Hepatocyte (in vitro differentiated cells): ENCODE measurements at regions not wholly inside any gene's neighbourhood (a gene's known extent, or its start where the extent isn't known, plus 50 kb on each side); places are given as distances from the start of the nearest gene placed in this dataset.

Experiments
- DNase-seq: peaks from one replicate; pipeline ENCODE4 v3.0.0-alpha.2; 2016; ENCODE audit warnings: low spot score
- H2AFZ ChIP-seq: fragments of 200-600 bp; sonication (generic); 2 replicates; pipeline ENCODE4 v1.6.0; 2016; ENCODE audit warnings: antibody characterized with exemption, mild to moderate bottlenecking
- H3K27ac ChIP-seq: fragments of 200-600 bp; sonication (generic); 2 replicates; pipeline ENCODE4 v1.5.1; 2016; ENCODE audit warnings: mild to moderate bottlenecking
- H3K27me3 ChIP-seq: fragments of 200-600 bp; sonication (generic); 2 replicates; pipeline ENCODE4 v1.6.1; 2016
- H3K36me3 ChIP-seq: fragments of 200-600 bp; sonication (generic); replicated peaks from 2 replicates; pipeline ENCODE4 v1.5.1; 2016; ENCODE audit warnings: low read depth; ENCODE audit not compliant: insufficient read depth
- H3K4me1 ChIP-seq: fragments of 200-600 bp; sonication (generic); 2 replicates; pipeline ENCODE4 v1.5.1; 2016; ENCODE audit warnings: mild to moderate bottlenecking, moderate library complexity; ENCODE audit not compliant: insufficient read depth
- H3K4me2 ChIP-seq: fragments of 200-600 bp; sonication (generic); 2 replicates; pipeline ENCODE4 v1.6.0; 2016
- H3K4me3 ChIP-seq: fragments of 200-600 bp; sonication (generic); 2 replicates; pipeline ENCODE4 v1.5.1; 2016; ENCODE audit warnings: mild to moderate bottlenecking
- H3K79me2 ChIP-seq: fragments of 200-600 bp; sonication (generic); 2 replicates; pipeline ENCODE4 v1.6.0; 2017; ENCODE audit warnings: mild to moderate bottlenecking
- H3K9me2 ChIP-seq: fragments of 200-600 bp; sonication (generic); replicated peaks from 2 replicates; pipeline ENCODE4 v1.6.0; 2017; ENCODE audit warnings: mild to moderate bottlenecking; ENCODE audit not compliant: insufficient read depth
- H3K9me3 ChIP-seq: fragments of 200-600 bp; sonication (generic); 2 replicates; pipeline ENCODE4 v1.5.1; 2016; ENCODE audit warnings: low read depth, mild to moderate bottlenecking
- H4K20me1 ChIP-seq: fragments of 200-600 bp; sonication (generic); 2 replicates; pipeline ENCODE4 v1.6.0; 2016; ENCODE audit warnings: mild to moderate bottlenecking; ENCODE audit not compliant: insufficient read depth, poor library complexity, severe bottlenecking
- EZH2 ChIP-seq: fragments of 200-600 bp; sonication (generic); IDR thresholded peaks from 2 replicates; pipeline ENCODE4 v1.6.1; 2016; ENCODE audit warnings: antibody characterized with exemption, mild to moderate bottlenecking, borderline replicate concordance
- EZH2phosphoT487 ChIP-seq: fragments of 200-600 bp; sonication (generic); IDR thresholded peaks from one replicate; pipeline ENCODE4 v1.6.1; 2018; ENCODE audit warnings: antibody characterized with exemption, mild to moderate bottlenecking, low read depth, moderate library complexity; ENCODE audit not compliant: unreplicated experiment, severe bottlenecking
- WGBS: methylation state at CpG from one replicate; pipeline ENCODE4 v1.1.6; 2016; ENCODE audit warnings: low lambda C conversion rate; ENCODE audit errors: missing lambda C conversion rate; 5-methylcytosine and 5-hydroxymethylcytosine counted together
- TF ChIP-seq, protein P1 (sequence below): fragments of 200-600 bp; sonication (generic); IDR thresholded peaks from 2 replicates; pipeline ENCODE4 v1.5.1; 2016; ENCODE audit warnings: antibody characterized with exemption, mild to moderate bottlenecking; ENCODE audit not compliant: poor library complexity

DNA sequence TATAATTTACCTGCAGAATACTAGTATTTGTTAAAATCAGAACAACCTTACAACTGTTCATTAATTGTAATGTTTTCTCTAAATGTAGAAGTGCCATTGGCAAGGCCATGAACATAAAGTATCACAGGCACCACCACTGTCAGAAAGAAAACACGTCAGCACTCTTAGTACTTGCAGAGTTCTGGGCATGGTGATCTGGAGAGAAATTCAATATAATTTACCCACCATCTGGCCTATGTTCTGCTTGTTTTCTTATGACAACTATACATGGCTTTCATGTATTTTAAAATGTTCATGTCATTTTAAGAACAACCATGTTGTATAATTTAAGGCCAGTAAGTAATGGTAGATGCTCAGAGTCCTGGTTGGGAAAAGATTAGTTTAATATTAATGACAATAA lies 114.2 kb upstream of the SULT1C3 start:
- Histone ChIP-seq H2AFZ (no peak overlapping the region), H3K4me2 (no peak overlapping the region), H3K4me3 (no peak overlapping the region), H3K27me3 (no peaks in the 10 kb centered on the region), H3K27ac (no peak overlapping the region), H3K79me2 (no peaks in the 10 kb centered on the region), H3K9me3 (no peaks in the 10 kb centered on the region), H3K9me2 (no peaks in the 10 kb centered on the region), H3K4me1 (no peaks in the 10 kb centered on the region), H3K36me3 (no peaks in the 10 kb centered on the region), H4K20me1 (no peaks in the 10 kb centered on the region)
- TF ChIP-seq EZH2 = no peak
- TF ChIP-seq, protein P1, sequence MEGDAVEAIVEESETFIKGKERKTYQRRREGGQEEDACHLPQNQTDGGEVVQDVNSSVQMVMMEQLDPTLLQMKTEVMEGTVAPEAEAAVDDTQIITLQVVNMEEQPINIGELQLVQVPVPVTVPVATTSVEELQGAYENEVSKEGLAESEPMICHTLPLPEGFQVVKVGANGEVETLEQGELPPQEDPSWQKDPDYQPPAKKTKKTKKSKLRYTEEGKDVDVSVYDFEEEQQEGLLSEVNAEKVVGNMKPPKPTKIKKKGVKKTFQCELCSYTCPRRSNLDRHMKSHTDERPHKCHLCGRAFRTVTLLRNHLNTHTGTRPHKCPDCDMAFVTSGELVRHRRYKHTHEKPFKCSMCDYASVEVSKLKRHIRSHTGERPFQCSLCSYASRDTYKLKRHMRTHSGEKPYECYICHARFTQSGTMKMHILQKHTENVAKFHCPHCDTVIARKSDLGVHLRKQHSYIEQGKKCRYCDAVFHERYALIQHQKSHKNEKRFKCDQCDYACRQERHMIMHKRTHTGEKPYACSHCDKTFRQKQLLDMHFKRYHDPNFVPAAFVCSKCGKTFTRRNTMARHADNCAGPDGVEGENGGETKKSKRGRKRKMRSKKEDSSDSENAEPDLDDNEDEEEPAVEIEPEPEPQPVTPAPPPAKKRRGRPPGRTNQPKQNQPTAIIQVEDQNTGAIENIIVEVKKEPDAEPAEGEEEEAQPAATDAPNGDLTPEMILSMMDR = no peak
- TF ChIP-seq EZH2phosphoT487 = no peak
- 90% methylated on average over 1 of the region's 1 CpG for whole genome bisulfite sequencing
- no peak for DNase-seq

DNA sequence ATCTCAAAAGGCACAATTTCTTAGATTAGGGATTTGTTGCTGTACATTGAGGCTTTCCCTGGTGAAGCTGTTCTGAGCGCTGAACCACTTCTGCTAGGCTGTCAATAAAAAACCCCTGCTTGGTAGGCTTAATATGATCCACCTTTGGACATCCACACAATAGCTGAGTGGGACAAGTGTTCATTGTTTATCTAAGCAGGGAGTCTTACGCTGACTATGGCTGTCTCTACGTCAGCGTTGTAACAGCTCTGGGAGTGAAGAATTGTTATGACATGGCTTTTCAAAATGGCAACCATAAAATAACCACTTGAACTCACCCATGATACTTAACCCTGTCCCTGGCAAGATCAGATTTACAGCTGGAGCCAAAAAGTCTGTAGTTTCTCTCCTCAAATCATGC lies 111.5 kb upstream of the SULT1C3 start:
- H3K9me2 ChIP-seq = no peaks in the 10 kb centered on the region
- H4K20me1 ChIP-seq = no peaks in the 10 kb centered on the region
- 49% methylated on average over 4 of the region's 4 CpGs for WGBS
- H3K4me2 ChIP-seq = no peak overlapping the region
- no peak overlapping the region for H2AFZ ChIP-seq
- H3K9me3 ChIP-seq = no peaks in the 10 kb centered on the region
- DNase-seq = no peak
- no peaks in the 10 kb centered on the region for H3K27me3 ChIP-seq
- TF ChIP-seq EZH2 = no peak
- TF ChIP-seq EZH2phosphoT487 = no peak
- TF ChIP-seq, protein P1 = no peak
- no peaks in the 10 kb centered on the region for H3K79me2 ChIP-seq
- H3K36me3 ChIP-seq = no peaks in the 10 kb centered on the region
- peak overlapping the region; percentile 14 for H3K27ac ChIP-seq
- H3K4me1 ChIP-seq = no peaks in the 10 kb centered on the region
- H3K4me3 ChIP-seq = no peak overlapping the region

DNA sequence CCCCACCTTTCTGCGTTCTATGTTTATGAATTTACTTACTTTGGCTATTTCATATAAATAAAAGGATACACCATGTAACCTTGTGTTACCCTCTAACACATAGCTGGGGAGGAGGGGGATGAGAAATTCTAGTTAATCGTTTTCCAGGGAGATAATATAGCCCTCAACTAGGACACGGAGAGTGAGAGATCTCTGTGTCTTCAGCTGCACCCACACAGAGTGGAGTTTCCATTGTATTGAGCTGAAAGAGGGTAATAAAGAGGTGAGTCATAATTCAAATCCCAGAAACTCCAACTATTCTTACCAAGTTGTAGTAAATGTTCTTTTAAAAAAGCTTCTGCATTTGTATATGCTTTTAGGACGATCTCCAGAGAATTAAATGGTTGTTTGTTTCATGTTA lies 110.1 kb upstream of the SULT1C3 start:
- Histone ChIP-seq H3K4me2 (peak overlapping the region; percentile 7), H2AFZ (no peak overlapping the region), H3K4me3 (no peak overlapping the region), H4K20me1 (no peaks in the 10 kb centered on the region), H3K79me2 (no peaks in the 10 kb centered on the region), H3K27ac (peak overlapping the region; percentile 13), H3K27me3 (no peaks in the 10 kb centered on the region), H3K36me3 (no peaks in the 10 kb centered on the region), H3K4me1 (no peaks in the 10 kb centered on the region), H3K9me3 (no peaks in the 10 kb centered on the region), H3K9me2 (no peaks in the 10 kb centered on the region)
- DNase-seq = no peak
- WGBS = 37% methylated on average over 4 of the region's 4 CpGs
- TF ChIP-seq EZH2 (no peak), EZH2phosphoT487 (no peak)
- TF ChIP-seq, protein P1 = no peak

DNA sequence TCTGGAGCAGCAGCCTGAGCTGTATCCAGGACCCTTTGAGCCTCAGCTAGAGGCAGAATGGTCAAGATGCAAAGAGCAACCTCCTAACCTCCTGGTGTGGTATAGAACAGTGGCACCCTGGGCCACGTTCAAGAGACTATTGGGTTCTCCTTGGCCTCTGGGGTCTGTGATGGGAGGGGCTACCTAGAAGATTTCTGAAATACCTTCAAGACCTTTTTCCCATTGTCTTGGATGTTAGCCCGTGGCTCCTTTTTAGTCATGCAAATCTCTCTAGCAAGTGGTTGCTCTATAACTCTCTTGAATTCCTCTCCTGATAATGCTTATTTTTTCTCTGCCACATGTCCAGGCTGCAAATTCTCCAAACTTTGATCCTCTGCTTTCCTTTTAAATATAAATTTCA lies 106.3 kb upstream of the SULT1C3 start:
- Histone ChIP-seq H4K20me1 (no peaks in the 10 kb centered on the region), H3K36me3 (no peaks in the 10 kb centered on the region), H3K27ac (no peak overlapping the region), H3K4me1 (no peaks in the 10 kb centered on the region), H3K4me3 (no peak overlapping the region), H3K4me2 (no peak overlapping the region), H3K27me3 (no peaks in the 10 kb centered on the region), H2AFZ (no peak overlapping the region), H3K9me2 (no peaks in the 10 kb centered on the region), H3K79me2 (no peaks in the 10 kb centered on the region), H3K9me3 (no peaks in the 10 kb centered on the region)
- TF ChIP-seq EZH2 = no peak
- TF ChIP-seq, protein P1 = no peak
- no peak for TF ChIP-seq EZH2phosphoT487
- no peak for DNase-seq
- 84% methylated on average over 2 of the region's 2 CpGs for WGBS
